PC-3 (cell line): ENCODE measurements at regions not wholly inside any gene's neighbourhood (a gene's known extent, or its start where the extent isn't known, plus 50 kb on each side); places are given as distances from the start of the nearest gene placed in this dataset.

Source experiments
- CTCF ChIP-seq: fragments of 300-600 bp; sonication (generic); conservative IDR thresholded peaks from 2 replicates; pipeline ENCODE4 v1.5.1; 2017; ENCODE audit warnings: antibody characterized with exemption, low read depth, mild to moderate bottlenecking, low read length
- EZH2 ChIP-seq: fragments of 300-600 bp; sonication (generic); IDR thresholded peaks from one replicate; pipeline ENCODE4 v1.6.1; 2017; ENCODE audit warnings: antibody characterized with exemption, mild to moderate bottlenecking, low read length; ENCODE audit not compliant: unreplicated experiment

GRCh38 chr10:58066126-58066525, 201.6 kb downstream of the IPMK start:
- TF ChIP-seq CTCF (no peak), EZH2 (no peak)
